ENCODE measurements at regions not wholly inside any gene's neighbourhood (a gene's known extent, or its start where the extent isn't known, plus 50 kb on each side); places are given as distances from the start of the nearest gene placed in this dataset.

- H3K9ac ChIP-seq (ENCODE audit: control insufficient read depth, extremely low read depth, insufficient read depth, low read length): no peak overlapping the region
- H3K9me1 ChIP-seq (ENCODE audit: control insufficient read depth, extremely low read depth, insufficient read depth, low read length): no peaks in the 10 kb centered on the region
- no peaks in the 10 kb centered on the region for H3K27me3 ChIP-seq (ENCODE audit: control insufficient read depth, extremely low read depth, insufficient read depth, low read length)
- H3K36me3 ChIP-seq (ENCODE audit: control insufficient read depth in 2 of 2, extremely low read depth in 1 of 2, insufficient read depth in 2 of 2, low read length in 2 of 2): no peaks in the 10 kb centered on the region
- H3K27ac ChIP-seq (ENCODE audit: control insufficient read depth, insufficient read depth, low read length): no peak overlapping the region
- no peaks in the 10 kb centered on the region for H3K79me2 ChIP-seq (ENCODE audit: control insufficient read depth, insufficient read depth, low read length)
- H4K20me1 ChIP-seq (ENCODE audit: control insufficient read depth, extremely low read depth, insufficient read depth, low read length): no peaks in the 10 kb centered on the region
- no peak overlapping the region for H2AFZ ChIP-seq (ENCODE audit: control insufficient read depth, low read length)
- FAIRE-seq (no peak), DNase-seq (ENCODE audit: low read depth, low spot score) (no peak)
- no peak overlapping the region for H3K4me3 ChIP-seq (ENCODE audit: control insufficient read depth in 2 of 3, extremely low read depth in 1 of 3, insufficient read depth in 2 of 3, low read depth in 1 of 3, low read length in 3 of 3)
- no peaks in the 10 kb centered on the region for H3K9me3 ChIP-seq (ENCODE audit: control insufficient read depth, low read depth, low read length)
- dilution Hi-C loops (cut with MboI; ENCODE audit: extremely low pct_ligation_motif_present, low sequenced_read_pairs): no loop called here
- no peaks in the 10 kb centered on the region for H3K4me1 ChIP-seq (ENCODE audit: control insufficient read depth, extremely low read depth, insufficient read depth, low read length)
- H3K4me2 ChIP-seq (ENCODE audit: control insufficient read depth, extremely low read depth, insufficient read depth, low read depth, low read length): no peak overlapping the region
- TF ChIP-seq EZH2 (IDR thresholded peaks at IDR 0.05; ENCODE audit: low read length) (no peak), CTCF (optimal IDR thresholded peaks at IDR 0.05 in 1 of 3, IDR thresholded peaks at IDR 0.05 in 1 of 3, conservative IDR thresholded peaks at IDR 0.05 in 1 of 3; ENCODE audit: extremely low read depth in 1 of 3, insufficient read depth in 2 of 3, low read length in 3 of 3) (no peak)
These were observed 56.7 kb upstream of the SLC7A11 start for GRCh38 chr4:138298866-138299265.

GRCh38 chr4:138298431-138298830, 56.3 kb upstream of the SLC7A11 start:
- H3K36me3 ChIP-seq (ENCODE audit: control insufficient read depth in 2 of 2, extremely low read depth in 1 of 2, insufficient read depth in 2 of 2, low read length in 2 of 2): no peaks in the 10 kb centered on the region
- H2AFZ ChIP-seq (ENCODE audit: control insufficient read depth, low read length): no peak overlapping the region
- DNase-seq (ENCODE audit: low read depth, low spot score) (no peak), FAIRE-seq (no peak)
- H3K4me2 ChIP-seq (ENCODE audit: control insufficient read depth, extremely low read depth, insufficient read depth, low read depth, low read length): no peak overlapping the region
- H3K4me3 ChIP-seq (ENCODE audit: control insufficient read depth in 2 of 3, extremely low read depth in 1 of 3, insufficient read depth in 2 of 3, low read depth in 1 of 3, low read length in 3 of 3): no peak overlapping the region
- H3K27me3 ChIP-seq (ENCODE audit: control insufficient read depth, extremely low read depth, insufficient read depth, low read length): no peaks in the 10 kb centered on the region
- H3K79me2 ChIP-seq (ENCODE audit: control insufficient read depth, insufficient read depth, low read length): no peaks in the 10 kb centered on the region
- H3K9ac ChIP-seq (ENCODE audit: control insufficient read depth, extremely low read depth, insufficient read depth, low read length): no peak overlapping the region
- H3K4me1 ChIP-seq (ENCODE audit: control insufficient read depth, extremely low read depth, insufficient read depth, low read length): no peaks in the 10 kb centered on the region
- TF ChIP-seq EZH2 (IDR thresholded peaks at IDR 0.05; ENCODE audit: low read length) (no peak), CTCF (optimal IDR thresholded peaks at IDR 0.05 in 1 of 3, IDR thresholded peaks at IDR 0.05 in 1 of 3, conservative IDR thresholded peaks at IDR 0.05 in 1 of 3; ENCODE audit: extremely low read depth in 1 of 3, insufficient read depth in 2 of 3, low read length in 3 of 3) (no peak)
- H3K9me1 ChIP-seq (ENCODE audit: control insufficient read depth, extremely low read depth, insufficient read depth, low read length): no peaks in the 10 kb centered on the region
- H3K9me3 ChIP-seq (ENCODE audit: control insufficient read depth, low read depth, low read length): no peaks in the 10 kb centered on the region
- H4K20me1 ChIP-seq (ENCODE audit: control insufficient read depth, extremely low read depth, insufficient read depth, low read length): no peaks in the 10 kb centered on the region
- dilution Hi-C loops (cut with MboI; ENCODE audit: extremely low pct_ligation_motif_present, low sequenced_read_pairs): no loop called here
- H3K27ac ChIP-seq (ENCODE audit: control insufficient read depth, insufficient read depth, low read length): no peak overlapping the region
